Nephron progenitor cell (in vitro differentiated cells): ENCODE measurements at regions not wholly inside any gene's neighbourhood (a gene's known extent, or its start where the extent isn't known, plus 50 kb on each side); places are given as distances from the start of the nearest gene placed in this dataset.

Experiments
- DNase-seq: peaks from one replicate; pipeline ENCODE4 v3.0.0; 2021
- H3K27ac Mint-ChIP-seq: 2 replicates; pipeline ENCODE4 v1.8.0; 2021; ENCODE audit warnings: mild to moderate bottlenecking, moderate library complexity, mixed read lengths
- H3K27me3 Mint-ChIP-seq: 2 replicates; pipeline ENCODE4 v1.8.0; 2021; ENCODE audit warnings: mild to moderate bottlenecking, low read depth, mixed read lengths; ENCODE audit not compliant: poor library complexity
- H3K36me3 Mint-ChIP-seq: 2 replicates; pipeline ENCODE4 v1.8.0; 2021; ENCODE audit warnings: low read depth, mixed read lengths
- H3K4me1 Mint-ChIP-seq: 2 replicates; pipeline ENCODE4 v1.8.0; 2021; ENCODE audit warnings: mixed read lengths
- H3K4me3 Mint-ChIP-seq: 2 replicates; pipeline ENCODE4 v1.8.0; 2021; ENCODE audit warnings: mild to moderate bottlenecking, moderate library complexity, mixed read lengths
- H3K9me3 Mint-ChIP-seq: 2 replicates; pipeline ENCODE4 v1.8.0; 2021; ENCODE audit warnings: mild to moderate bottlenecking, moderate library complexity, mixed read lengths
- TF ChIP-seq, protein P1 (sequence below): fragments of 200-600 bp; sonication (generic); IDR thresholded peaks from 2 replicates; pipeline ENCODE4 v1.5.0; 2021; ENCODE audit warnings: antibody characterized with exemption

DNA sequence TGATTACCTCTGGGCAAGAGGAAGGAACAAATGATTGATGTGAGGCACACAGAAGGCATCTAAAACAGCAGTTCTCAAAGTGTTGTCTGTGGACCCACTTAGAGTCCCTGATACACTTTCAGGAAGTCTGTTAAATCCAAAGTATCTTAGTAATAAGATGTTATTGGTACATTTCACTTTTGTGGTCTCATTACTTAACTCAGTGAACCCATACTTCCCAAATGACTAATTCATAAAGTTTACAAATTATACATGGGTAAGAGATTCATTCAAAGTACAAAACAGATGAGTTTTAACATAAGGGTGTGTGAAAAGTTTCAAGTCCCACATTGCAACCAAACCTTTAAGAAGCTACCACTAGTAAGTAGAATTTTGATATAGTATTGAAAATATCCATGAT is 440.5 kb downstream of the NUP35 start:
- TF ChIP-seq, protein P1, sequence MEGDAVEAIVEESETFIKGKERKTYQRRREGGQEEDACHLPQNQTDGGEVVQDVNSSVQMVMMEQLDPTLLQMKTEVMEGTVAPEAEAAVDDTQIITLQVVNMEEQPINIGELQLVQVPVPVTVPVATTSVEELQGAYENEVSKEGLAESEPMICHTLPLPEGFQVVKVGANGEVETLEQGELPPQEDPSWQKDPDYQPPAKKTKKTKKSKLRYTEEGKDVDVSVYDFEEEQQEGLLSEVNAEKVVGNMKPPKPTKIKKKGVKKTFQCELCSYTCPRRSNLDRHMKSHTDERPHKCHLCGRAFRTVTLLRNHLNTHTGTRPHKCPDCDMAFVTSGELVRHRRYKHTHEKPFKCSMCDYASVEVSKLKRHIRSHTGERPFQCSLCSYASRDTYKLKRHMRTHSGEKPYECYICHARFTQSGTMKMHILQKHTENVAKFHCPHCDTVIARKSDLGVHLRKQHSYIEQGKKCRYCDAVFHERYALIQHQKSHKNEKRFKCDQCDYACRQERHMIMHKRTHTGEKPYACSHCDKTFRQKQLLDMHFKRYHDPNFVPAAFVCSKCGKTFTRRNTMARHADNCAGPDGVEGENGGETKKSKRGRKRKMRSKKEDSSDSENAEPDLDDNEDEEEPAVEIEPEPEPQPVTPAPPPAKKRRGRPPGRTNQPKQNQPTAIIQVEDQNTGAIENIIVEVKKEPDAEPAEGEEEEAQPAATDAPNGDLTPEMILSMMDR: no peak
- no peak for DNase-seq
- no peak overlapping the region for H3K4me3 Mint-ChIP-seq
- H3K36me3 Mint-ChIP-seq: no peaks in the 10 kb centered on the region
- H3K9me3 Mint-ChIP-seq: no peaks in the 10 kb centered on the region
- H3K27ac Mint-ChIP-seq: no peak overlapping the region
- H3K4me1 Mint-ChIP-seq: no peaks in the 10 kb centered on the region
- no peaks in the 10 kb centered on the region for H3K27me3 Mint-ChIP-seq

DNA sequence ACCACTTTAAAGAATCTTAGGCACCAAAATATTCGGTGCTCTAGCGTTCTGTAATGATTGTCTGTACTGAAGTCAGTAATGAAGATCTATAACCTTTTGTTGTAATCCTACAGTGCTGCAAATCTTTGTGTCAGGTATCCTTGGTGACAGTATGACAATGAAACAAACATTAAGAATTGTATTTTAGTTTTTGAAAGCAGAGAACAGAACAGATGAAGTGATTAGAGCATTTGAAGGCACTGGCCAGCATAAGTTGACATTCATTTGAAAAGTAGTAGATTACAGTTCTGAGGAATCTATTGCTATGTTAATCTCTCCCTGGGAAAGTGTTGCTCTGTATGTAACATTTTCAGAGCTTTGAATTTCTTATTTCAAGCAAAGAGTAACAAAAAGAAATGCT is 451.2 kb downstream of the NUP35 start:
- peaks cover 3% of the 10 kb centered on the region for H3K27me3 Mint-ChIP-seq
- H3K4me1 Mint-ChIP-seq: no peaks in the 10 kb centered on the region
- H3K36me3 Mint-ChIP-seq: no peaks in the 10 kb centered on the region
- H3K27ac Mint-ChIP-seq: no peak overlapping the region
- H3K4me3 Mint-ChIP-seq: no peak overlapping the region
- peaks cover 15% of the 10 kb centered on the region for H3K9me3 Mint-ChIP-seq
- DNase-seq: no peak
- TF ChIP-seq, protein P1: no peak

DNA sequence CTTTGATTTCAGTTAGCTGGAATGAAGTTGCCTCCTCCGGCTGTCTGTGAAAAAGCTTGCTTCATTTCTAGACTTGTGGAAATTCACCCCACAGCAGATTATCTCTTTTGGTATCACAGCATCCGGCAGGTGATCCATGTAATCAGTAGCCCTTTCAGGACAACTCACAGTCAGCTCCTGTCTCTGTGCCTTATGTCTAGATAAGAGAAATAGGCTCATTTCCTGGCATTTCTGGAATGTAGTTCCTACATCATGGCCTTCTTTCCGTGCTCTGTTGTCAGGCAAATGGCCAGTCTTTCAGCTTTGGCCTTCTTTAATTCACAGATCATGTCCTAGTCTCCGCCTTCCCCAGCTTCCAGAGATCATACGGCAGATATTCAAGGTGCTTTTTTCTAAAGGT is 455.4 kb downstream of the NUP35 start:
- Mint-ChIP-seq H3K27ac (no peak overlapping the region), H3K36me3 (no peaks in the 10 kb centered on the region), H3K9me3 (peaks cover 3% of the 10 kb centered on the region), H3K4me3 (no peak overlapping the region), H3K4me1 (no peaks in the 10 kb centered on the region), H3K27me3 (peaks cover 3% of the 10 kb centered on the region)
- TF ChIP-seq, protein P1: no peak
- no peak for DNase-seq

DNA sequence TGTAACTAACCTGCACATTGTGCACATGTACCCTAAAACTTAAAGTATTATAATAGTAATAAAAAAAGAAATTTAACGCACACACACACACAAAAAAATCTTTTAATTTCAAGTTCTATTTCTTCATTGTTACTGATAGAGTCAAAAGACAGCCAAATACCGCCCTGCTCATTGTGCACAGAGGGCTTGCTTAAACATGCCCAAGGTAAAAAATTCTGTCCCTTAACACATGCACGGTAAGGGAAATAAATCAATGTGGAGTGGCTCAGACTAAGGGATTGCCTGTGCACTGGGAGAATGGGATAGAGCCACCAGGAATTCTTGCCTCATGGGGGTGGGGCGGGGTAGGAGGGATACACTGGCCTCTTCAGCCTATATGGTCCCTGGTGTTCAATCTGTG is 468.0 kb downstream of the NUP35 start:
- TF ChIP-seq, protein P1: no peak
- no peak overlapping the region for H3K4me3 Mint-ChIP-seq
- no peaks in the 10 kb centered on the region for H3K4me1 Mint-ChIP-seq
- no peaks in the 10 kb centered on the region for H3K36me3 Mint-ChIP-seq
- peaks cover 10% of the 10 kb centered on the region for H3K9me3 Mint-ChIP-seq
- H3K27me3 Mint-ChIP-seq: no peaks in the 10 kb centered on the region
- DNase-seq: no peak
- no peak overlapping the region for H3K27ac Mint-ChIP-seq

DNA sequence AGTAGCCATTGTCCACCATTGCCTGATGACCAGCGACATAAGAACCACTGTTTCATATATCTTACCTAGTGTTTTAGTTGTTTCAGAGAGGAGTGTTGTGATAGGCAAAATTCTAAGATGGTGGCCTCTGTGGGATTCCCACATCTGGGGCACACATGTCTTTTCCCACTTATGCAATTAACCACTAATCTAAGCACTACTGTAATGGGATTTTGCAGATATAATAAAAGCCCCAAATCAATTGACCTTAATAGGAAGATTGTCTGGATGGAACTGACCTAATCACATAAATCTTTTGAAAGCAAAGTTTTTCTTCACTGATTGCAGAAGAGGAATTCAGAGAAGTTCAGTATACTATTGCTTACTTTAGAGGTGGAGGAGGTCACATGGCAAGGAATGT is 469.9 kb downstream of the NUP35 start:
- Mint-ChIP-seq H3K36me3 (no peaks in the 10 kb centered on the region), H3K9me3 (peaks cover 6% of the 10 kb centered on the region), H3K4me1 (no peaks in the 10 kb centered on the region), H3K27ac (no peak overlapping the region), H3K27me3 (no peaks in the 10 kb centered on the region), H3K4me3 (no peak overlapping the region)
- TF ChIP-seq, protein P1: no peak
- no peak for DNase-seq

DNA sequence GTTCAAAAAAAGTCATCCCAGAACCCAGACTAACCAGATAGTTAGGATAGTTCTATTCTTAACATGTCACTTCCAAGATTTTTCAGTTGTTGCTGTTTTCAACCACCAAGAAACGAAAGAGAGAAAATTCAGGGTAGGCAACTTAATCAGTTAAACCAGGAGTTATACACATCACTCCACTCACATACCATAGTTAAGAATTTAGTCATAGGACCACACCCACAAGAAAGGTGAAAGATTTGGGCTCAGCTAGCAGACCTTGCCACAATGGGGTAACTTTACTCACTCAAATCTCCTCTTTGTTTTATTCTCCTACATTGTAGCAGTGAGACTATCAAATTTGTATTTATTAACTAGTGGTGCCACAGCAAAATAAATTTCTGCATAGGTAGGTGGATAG is 473.6 kb downstream of the NUP35 start:
- TF ChIP-seq, protein P1: no peak
- no peak for DNase-seq
- Mint-ChIP-seq H3K9me3 (no peaks in the 10 kb centered on the region), H3K27ac (no peak overlapping the region), H3K4me1 (no peaks in the 10 kb centered on the region), H3K27me3 (no peaks in the 10 kb centered on the region), H3K36me3 (no peaks in the 10 kb centered on the region), H3K4me3 (no peak overlapping the region)
